Right lobe of liver (tissue), 4 donors: ENCODE measurements at regions not wholly inside any gene's neighbourhood (a gene's known extent, or its start where the extent isn't known, plus 50 kb on each side); places are given as distances from the start of the nearest gene placed in this dataset.

Experiments used
- POLR2A ChIP-seq: fragments of 450-650 bp; IDR thresholded peaks from one replicate; pipeline ENCODE4 v1.6.1; 2017; ENCODE audit warnings: antibody characterized with exemption, mild to moderate bottlenecking
- TF ChIP-seq, protein P1 (sequence below), 4 donors: fragments of 200-600 bp in 3 of 4; fragments of 450-650 bp in 1 of 4; IDR thresholded peaks; one replicate each; pipeline versions ENCODE4 v1.5.1 to v1.8.0; 2016 to 2022; ENCODE audit warnings: antibody characterized with exemption in 4 of 4, mild to moderate bottlenecking in 2 of 4
- donor health status: DM: no; HTN: no; CAD: no.
- donor health status: DM: no; HTN: no; CAD: no.
- donor health status: DM: no; HTN: yes; CAD: no.

DNA sequence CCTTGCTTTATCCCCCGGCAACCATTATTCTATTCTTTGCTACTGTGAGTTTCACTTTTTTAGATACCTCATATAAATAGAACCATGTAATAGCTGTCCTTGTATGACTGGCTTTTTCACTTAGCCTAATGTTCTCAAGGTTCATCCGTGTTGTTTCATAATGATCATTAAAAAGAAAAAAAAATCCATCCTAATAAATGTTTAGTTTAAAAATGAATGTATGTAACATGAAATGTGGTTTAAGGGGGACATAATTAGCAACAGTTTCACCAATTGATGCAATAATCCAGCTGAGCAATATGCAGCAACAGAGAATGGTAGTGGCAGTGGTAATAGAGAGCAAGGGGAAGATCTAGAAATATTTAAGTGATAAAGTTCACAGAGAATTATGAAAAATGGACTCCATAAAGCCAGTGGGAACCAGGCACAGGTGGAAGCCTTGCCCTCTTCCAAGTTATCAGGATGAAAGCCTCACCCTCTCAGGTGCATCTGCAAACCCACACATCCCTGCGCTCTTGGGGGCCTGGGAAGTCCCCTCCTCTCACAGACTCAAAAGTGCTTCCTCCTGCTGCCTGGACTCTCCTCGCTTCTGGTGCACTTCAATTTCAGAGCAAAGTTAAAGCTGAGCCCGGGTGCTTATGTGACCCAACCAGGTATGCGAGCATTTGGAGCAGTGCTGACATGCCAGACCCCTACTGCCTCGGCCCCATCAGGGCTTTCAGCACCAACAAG lies 1403.3 kb upstream of the SLC39A10 start:
- TF ChIP-seq, protein P1, sequence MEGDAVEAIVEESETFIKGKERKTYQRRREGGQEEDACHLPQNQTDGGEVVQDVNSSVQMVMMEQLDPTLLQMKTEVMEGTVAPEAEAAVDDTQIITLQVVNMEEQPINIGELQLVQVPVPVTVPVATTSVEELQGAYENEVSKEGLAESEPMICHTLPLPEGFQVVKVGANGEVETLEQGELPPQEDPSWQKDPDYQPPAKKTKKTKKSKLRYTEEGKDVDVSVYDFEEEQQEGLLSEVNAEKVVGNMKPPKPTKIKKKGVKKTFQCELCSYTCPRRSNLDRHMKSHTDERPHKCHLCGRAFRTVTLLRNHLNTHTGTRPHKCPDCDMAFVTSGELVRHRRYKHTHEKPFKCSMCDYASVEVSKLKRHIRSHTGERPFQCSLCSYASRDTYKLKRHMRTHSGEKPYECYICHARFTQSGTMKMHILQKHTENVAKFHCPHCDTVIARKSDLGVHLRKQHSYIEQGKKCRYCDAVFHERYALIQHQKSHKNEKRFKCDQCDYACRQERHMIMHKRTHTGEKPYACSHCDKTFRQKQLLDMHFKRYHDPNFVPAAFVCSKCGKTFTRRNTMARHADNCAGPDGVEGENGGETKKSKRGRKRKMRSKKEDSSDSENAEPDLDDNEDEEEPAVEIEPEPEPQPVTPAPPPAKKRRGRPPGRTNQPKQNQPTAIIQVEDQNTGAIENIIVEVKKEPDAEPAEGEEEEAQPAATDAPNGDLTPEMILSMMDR (IDR thresholded peaks at IDR 0.05), result no peak
- TF ChIP-seq POLR2A, result no peak
